GM12878 (cell line): ENCODE measurements at regions not wholly inside any gene's neighbourhood (a gene's known extent, or its start where the extent isn't known, plus 50 kb on each side); places are given as distances from the start of the nearest gene placed in this dataset.

ENCODE experiments used
- ATAC-seq: fragments of 200-7000 bp; cut with Tn5 transposase; 3 replicates; pipeline ENCODE4 v1.9.1; 2020; ENCODE audit warnings: mild to moderate bottlenecking, moderate library complexity
- BruUV-seq: library from RNA; stranded (reverse); fragments of 400-500 nt; replicated peaks from 2 replicates; lab custom pipeline; 2021; lab: Mats Ljungman, UMichigan
- CTCF ChIA-PET: fragments of 300-600 bp; sonication (Branson Sonifier 250); formaldehyde crosslinking; extraction: SDS; loops from one replicate; lab custom pipeline; 2021; ENCODE audit warnings: inconsistent platforms; lab: Yijun Ruan, JAX
- POLR2A ChIA-PET: fragments of 350-600 bp; formaldehyde crosslinking; extraction: SDS; loops from one replicate; lab custom pipeline; 2021; ENCODE audit warnings: inconsistent platforms; lab: Charles Lee
- RAD21 ChIA-PET: fragments of 300-600 bp; sonication (Branson Sonifier 250); formaldehyde crosslinking; loops from one replicate; lab custom pipeline; 2023; ENCODE audit warnings: antibody characterized with exemption; ENCODE audit not compliant: unreplicated experiment; lab: Charles Lee
- SMC1A ChIA-PET: fragments of 300-600 bp; sonication (Branson Sonifier 250); formaldehyde crosslinking; loops from one replicate; lab custom pipeline; 2023; ENCODE audit not compliant: unreplicated experiment, uncharacterized antibody; lab: Charles Lee
- DNase-seq: peaks from one replicate; pipeline ENCODE4 v3.0.0-alpha.2; 2011; ENCODE audit warnings: low read depth, low spot score
- FAIRE-seq: peaks from 3 replicates; lab custom pipeline; 2011; peaks lifted over from hg19 to GRCh38; lab: Jason Lieb, UNC
- H2AFZ ChIP-seq: 2 replicates; pipeline ENCODE4 v1.6.0; 2011; ENCODE audit warnings: low read depth, low read length, control low read depth; ENCODE audit not compliant: control insufficient read depth
- H3K27ac ChIP-seq: 2 replicates; pipeline ENCODE4 v1.5.1; 2011; ENCODE audit warnings: control low read depth; ENCODE audit not compliant: control insufficient read depth, insufficient read depth
- H3K27me3 ChIP-seq, 2 experiments: replicated peaks in 1 of 2; 2 replicates each; pipeline versions ENCODE4 v1.6.0 to v1.6.1; 2011; ENCODE audit warnings: low read length in 1 of 2; ENCODE audit not compliant: control insufficient read depth in 2 of 2, insufficient read depth in 2 of 2
- H3K36me3 ChIP-seq, 2 experiments: 2 replicates each; pipeline ENCODE4 v1.5.1; 2011; ENCODE audit warnings: low read length in 1 of 2; ENCODE audit not compliant: control insufficient read depth in 2 of 2, insufficient read depth in 2 of 2
- H3K4me1 ChIP-seq: 2 replicates; pipeline ENCODE4 v1.6.1; 2011; ENCODE audit warnings: mild to moderate bottlenecking, low read length, moderate library complexity, mixed read lengths; ENCODE audit not compliant: control insufficient read depth, insufficient read depth
- H3K4me2 ChIP-seq: 2 replicates; pipeline ENCODE4 v1.6.0; 2011; ENCODE audit warnings: control low read depth; ENCODE audit not compliant: control insufficient read depth, insufficient read depth
- H3K4me3 ChIP-seq: fragments of 200-600 bp; sonication (generic); 2 replicates; pipeline ENCODE4 v1.5.1; 2016
- H3K79me2 ChIP-seq: 2 replicates; pipeline ENCODE4 v1.6.0; 2011; ENCODE audit warnings: low read length; ENCODE audit not compliant: control insufficient read depth, insufficient read depth
- H3K9ac ChIP-seq: 2 replicates; pipeline ENCODE4 v1.8.0; 2011; ENCODE audit warnings: low read length, control low read depth, mixed read lengths; ENCODE audit not compliant: control insufficient read depth, insufficient read depth
- H3K9me3 ChIP-seq: replicated peaks from 3 replicates; pipeline ENCODE4 v1.5.1; 2011; ENCODE audit warnings: mild to moderate bottlenecking, low read length; ENCODE audit not compliant: control insufficient read depth, insufficient read depth
- H4K20me1 ChIP-seq: 2 replicates; pipeline ENCODE4 v1.6.0; 2011; ENCODE audit not compliant: control insufficient read depth, insufficient read depth
- BCL11A ChIP-seq: IDR thresholded peaks from 2 replicates; pipeline ENCODE4 v1.6.1; 2011; ENCODE audit warnings: low read depth, low read length
- EGR1 ChIP-seq, 2 experiments: IDR thresholded peaks; 1 replicate in 1 of 2; 2 replicates in 1 of 2; pipeline ENCODE4 v1.6.1; 2011 to 2012; ENCODE audit warnings: low read depth in 2 of 2, low read length in 2 of 2, borderline replicate concordance in 1 of 2, mild to moderate bottlenecking in 1 of 2, moderate library complexity in 1 of 2
- EZH2 ChIP-seq: IDR thresholded peaks from 2 replicates; pipeline ENCODE4 v1.6.1; 2012; ENCODE audit warnings: low read depth, mild to moderate bottlenecking, control low read depth, inconsistent platforms, low read length, borderline replicate concordance; ENCODE audit not compliant: control insufficient read depth
- FOXM1 ChIP-seq: IDR thresholded peaks from 2 replicates; pipeline ENCODE4 v1.6.1; 2012; ENCODE audit warnings: low read depth, mild to moderate bottlenecking, inconsistent platforms, low read length, moderate library complexity
- HDAC6 ChIP-seq: fragments of 200-600 bp; sonication (generic); IDR thresholded peaks from one replicate; pipeline ENCODE4 v1.8.0; 2017; ENCODE audit warnings: antibody characterized with exemption; ENCODE audit not compliant: unreplicated experiment
- IRF4 ChIP-seq: IDR thresholded peaks from 2 replicates; pipeline ENCODE4 v1.6.1; 2011; ENCODE audit warnings: low read depth, low read length
- JUNB ChIP-seq: IDR thresholded peaks from 2 replicates; pipeline ENCODE4 v1.6.1; 2016; ENCODE audit warnings: antibody characterized with exemption, mild to moderate bottlenecking
- MEF2B ChIP-seq: fragments of 450-650 bp; IDR thresholded peaks from 2 replicates; pipeline ENCODE4 v1.6.1; 2018; ENCODE audit warnings: mild to moderate bottlenecking, moderate library complexity; ENCODE audit not compliant: partially characterized antibody, poor library complexity, severe bottlenecking
- MTA2 ChIP-seq: fragments of 450-650 bp; IDR thresholded peaks from 2 replicates; pipeline ENCODE4 v1.6.1; 2016; ENCODE audit warnings: low read depth, mild to moderate bottlenecking, moderate library complexity
- NFIC ChIP-seq: IDR thresholded peaks from 2 replicates; pipeline ENCODE4 v1.6.1; 2012; ENCODE audit warnings: low read depth, mild to moderate bottlenecking, inconsistent platforms, low read length, moderate library complexity
- RAD21 ChIP-seq: IDR thresholded peaks from 2 replicates; pipeline ENCODE4 v1.6.1; 2011; ENCODE audit warnings: mild to moderate bottlenecking, low read depth, low read length, moderate library complexity; ENCODE audit not compliant: insufficient read depth
- RUNX3 ChIP-seq: IDR thresholded peaks from 2 replicates; pipeline ENCODE4 v1.6.1; 2012; ENCODE audit warnings: low read length, inconsistent platforms
- STAT1 ChIP-seq: fragments of 450-650 bp; conservative IDR thresholded peaks from 2 replicates; pipeline ENCODE4 v1.6.1; 2014; ENCODE audit warnings: antibody characterized with exemption, mild to moderate bottlenecking
- TBL1XR1 ChIP-seq: IDR thresholded peaks from 2 replicates; pipeline ENCODE4 v1.6.1; 2012; ENCODE audit warnings: low read depth, low read length, improper control_type of control experiment
- YY1 ChIP-seq: IDR thresholded peaks from 2 replicates; pipeline ENCODE4 v1.6.1; 2011; ENCODE audit warnings: low read depth, mild to moderate bottlenecking, low read length
- whole genome bisulfite sequencing: methylation state at CpG from one replicate; pipeline ENCODE4 v1.1.6; 2016; ENCODE audit warnings: low lambda C conversion rate; ENCODE audit not compliant: insufficient replicate concordance, insufficient coverage; ENCODE audit errors: missing lambda C conversion rate; 5-methylcytosine and 5-hydroxymethylcytosine counted together
- in situ Hi-C: fragments of 300-500 bp; cut with MboI; formaldehyde crosslinking; loops from 9 replicates; pipeline ENCODE4 v1.14.3; 2018; ENCODE audit warnings: mixed read lengths
- intact Hi-C: fragments of 100-400 bp; cut with micrococcal nuclease; formaldehyde crosslinking; loops from one replicate; pipeline ENCODE4 v1.14.2; 2022; ENCODE audit not compliant: unreplicated experiment
- TF ChIP-seq, protein P1 (sequence below): fragments of 450-650 bp; IDR thresholded peaks from 2 replicates; pipeline ENCODE4 v1.6.1; 2017; ENCODE audit warnings: low read depth, mild to moderate bottlenecking, moderate library complexity
- TF ChIP-seq, protein P2 (sequence below), 3 experiments: IDR thresholded peaks in 2 of 3; conservative IDR thresholded peaks in 1 of 3; 2 replicates each; pipeline ENCODE4 v1.5.1; 2011; ENCODE audit warnings: low read depth in 3 of 3, low read length in 3 of 3, mild to moderate bottlenecking in 3 of 3, control low read depth in 2 of 3, moderate library complexity in 2 of 3, inconsistent platforms in 1 of 3, mixed read lengths in 1 of 3; ENCODE audit not compliant: control insufficient read depth in 2 of 3, insufficient read depth in 1 of 3; ENCODE audit errors: extremely low read depth in 1 of 3

DNA sequence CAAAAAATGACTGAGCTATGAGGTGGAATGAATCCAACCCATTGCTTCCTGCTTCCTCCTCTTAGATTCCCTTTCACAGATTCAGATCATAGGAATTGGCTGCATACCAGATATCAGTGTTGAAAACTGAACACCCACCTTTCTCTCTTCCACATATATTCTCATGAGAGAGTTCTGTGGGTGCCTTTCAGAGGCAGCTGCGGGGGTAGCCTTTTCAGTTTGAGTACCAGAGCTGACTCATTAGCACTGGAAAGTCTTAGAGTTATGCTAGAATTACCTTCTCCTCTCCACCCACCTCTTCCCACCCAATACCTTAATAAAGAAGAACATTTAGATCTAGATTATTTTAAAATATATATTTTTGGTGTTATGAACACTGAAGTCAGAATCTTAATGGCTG lies 495.4 kb upstream of the SEL1L start:
- Histone ChIP-seq H3K27me3 (no peaks in the 10 kb centered on the region), H3K4me3 (no peak overlapping the region), H4K20me1 (no peaks in the 10 kb centered on the region), H3K4me1 (no peaks in the 10 kb centered on the region), H2AFZ (no peak overlapping the region), H3K9me3 (no peaks in the 10 kb centered on the region; the same call in 2 of the 3 replicates), H3K79me2 (no peaks in the 10 kb centered on the region)
- 8% methylated on average over 1 of the region's 1 CpG for WGBS
- ChIA-PET SMC1A (interaction anchor here (1.2 to 2.8 kb wide), 3 partner anchors 10 to 27 kb away, joined by 3 to 9 read pairs (median 7); no protein-coding TSS in a partner anchor), POLR2A (interaction anchor here (1.4 kb wide), 1 partner anchor 17 kb away, joined by 3 read pairs; no protein-coding TSS in a partner anchor), CTCF (interaction anchor here (3.1 kb wide), 1 partner anchor 17 kb away, joined by 7 read pairs; no protein-coding TSS in a partner anchor)
- in situ Hi-C loops: no loop called here
- ATAC-seq: peak; percentile 59
- TF ChIP-seq HDAC6 (no peak), RAD21 (no peak), MTA2 (peak; percentile 49), TBL1XR1 (no peak), FOXM1 (peak; percentile 58; the same call in 1 of the 2 replicates), RUNX3 (peak; percentile 39; the same call in 1 of the 2 replicates), IRF4 (no peak), YY1 (no peak), EZH2 (no peak), JUNB (peak; percentile 38; the same call in 1 of the 2 replicates), STAT1 (no peak), NFIC (peak; percentile 36; the same call in 1 of the 2 replicates), EGR1 (IDR thresholded peaks at IDR 0.05; ENCODE audit: borderline replicate concordance in 1 of 2, low read depth in 2 of 2, low read length in 2 of 2) (peak in 1 of 2 experiments; percentile 31; a peak in 1 of 3 replicates), MEF2B (peak; percentile 32), BCL11A (peak; percentile 51; the same call in 1 of the 2 replicates)
- TF ChIP-seq, protein P1, sequence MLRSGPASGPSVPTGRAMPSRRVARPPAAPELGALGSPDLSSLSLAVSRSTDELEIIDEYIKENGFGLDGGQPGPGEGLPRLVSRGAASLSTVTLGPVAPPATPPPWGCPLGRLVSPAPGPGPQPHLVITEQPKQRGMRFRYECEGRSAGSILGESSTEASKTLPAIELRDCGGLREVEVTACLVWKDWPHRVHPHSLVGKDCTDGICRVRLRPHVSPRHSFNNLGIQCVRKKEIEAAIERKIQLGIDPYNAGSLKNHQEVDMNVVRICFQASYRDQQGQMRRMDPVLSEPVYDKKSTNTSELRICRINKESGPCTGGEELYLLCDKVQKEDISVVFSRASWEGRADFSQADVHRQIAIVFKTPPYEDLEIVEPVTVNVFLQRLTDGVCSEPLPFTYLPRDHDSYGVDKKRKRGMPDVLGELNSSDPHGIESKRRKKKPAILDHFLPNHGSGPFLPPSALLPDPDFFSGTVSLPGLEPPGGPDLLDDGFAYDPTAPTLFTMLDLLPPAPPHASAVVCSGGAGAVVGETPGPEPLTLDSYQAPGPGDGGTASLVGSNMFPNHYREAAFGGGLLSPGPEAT: peak; percentile 25; the same call in 1 of the 2 replicates
- TF ChIP-seq, protein P2, sequence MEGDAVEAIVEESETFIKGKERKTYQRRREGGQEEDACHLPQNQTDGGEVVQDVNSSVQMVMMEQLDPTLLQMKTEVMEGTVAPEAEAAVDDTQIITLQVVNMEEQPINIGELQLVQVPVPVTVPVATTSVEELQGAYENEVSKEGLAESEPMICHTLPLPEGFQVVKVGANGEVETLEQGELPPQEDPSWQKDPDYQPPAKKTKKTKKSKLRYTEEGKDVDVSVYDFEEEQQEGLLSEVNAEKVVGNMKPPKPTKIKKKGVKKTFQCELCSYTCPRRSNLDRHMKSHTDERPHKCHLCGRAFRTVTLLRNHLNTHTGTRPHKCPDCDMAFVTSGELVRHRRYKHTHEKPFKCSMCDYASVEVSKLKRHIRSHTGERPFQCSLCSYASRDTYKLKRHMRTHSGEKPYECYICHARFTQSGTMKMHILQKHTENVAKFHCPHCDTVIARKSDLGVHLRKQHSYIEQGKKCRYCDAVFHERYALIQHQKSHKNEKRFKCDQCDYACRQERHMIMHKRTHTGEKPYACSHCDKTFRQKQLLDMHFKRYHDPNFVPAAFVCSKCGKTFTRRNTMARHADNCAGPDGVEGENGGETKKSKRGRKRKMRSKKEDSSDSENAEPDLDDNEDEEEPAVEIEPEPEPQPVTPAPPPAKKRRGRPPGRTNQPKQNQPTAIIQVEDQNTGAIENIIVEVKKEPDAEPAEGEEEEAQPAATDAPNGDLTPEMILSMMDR (IDR thresholded peaks at IDR 0.05 in 2 of 3, conservative IDR thresholded peaks at IDR 0.05 in 1 of 3; ENCODE audit: control insufficient read depth in 2 of 3, extremely low read depth in 1 of 3, insufficient read depth in 1 of 3, low read depth in 3 of 3, low read length in 3 of 3): no peak
- TF ChIP-seq, all 136 proteins: peak for 9
- no TSS peak for BruUV-seq
- Histone ChIP-seq H3K36me3 (no peaks in the 10 kb centered on the region), H3K9ac (no peak overlapping the region), H3K4me2 (no peak overlapping the region), H3K27ac (no peak overlapping the region)
- no peak for FAIRE-seq
- no peak for DNase-seq
- intact Hi-C loops: no loop called here
- RAD21 ChIA-PET: interaction anchor here (4.2 kb wide), 1 partner anchor 19 kb away, joined by 26 read pairs; no protein-coding TSS in a partner anchor
